Kidney epithelial cell (primary cell): ENCODE measurements at regions not wholly inside any gene's neighbourhood (a gene's known extent, or its start where the extent isn't known, plus 50 kb on each side); places are given as distances from the start of the nearest gene placed in this dataset.
"Not testable (repeated sequence)": the region's sequence is repeated elsewhere in the genome, so short reads cannot be mapped to it uniquely, and the experiment has no call there.

Experiments
- DNase-seq: peaks from one replicate; pipeline ENCODE4 v3.0.0-alpha.2; 2010; ENCODE audit warnings: low read depth
- H3K27me3 ChIP-seq: 2 replicates; pipeline ENCODE4 v1.6.0; 2011; ENCODE audit warnings: low read length; ENCODE audit not compliant: control insufficient read depth, insufficient read depth
- H3K36me3 ChIP-seq: 2 replicates; pipeline ENCODE4 v1.5.1; 2011; ENCODE audit warnings: low read length; ENCODE audit not compliant: control insufficient read depth, insufficient read depth
- H3K4me3 ChIP-seq: 2 replicates; pipeline ENCODE4 v1.5.1; 2011; ENCODE audit warnings: low read depth, mild to moderate bottlenecking, control low read depth, low read length
- CTCF ChIP-seq: IDR thresholded peaks from 2 replicates; pipeline ENCODE4 v1.5.1; 2011; ENCODE audit warnings: mild to moderate bottlenecking, moderate library complexity, low read length, control low read depth, inconsistent platforms; ENCODE audit not compliant: insufficient read depth, poor library complexity, severe bottlenecking

GRCh38 chr3:163707659-163708058, 1370.6 kb downstream of the SI start:
- TF ChIP-seq CTCF = no peak
- Histone ChIP-seq H3K4me3 (no peak overlapping the region), H3K36me3 (no peaks in the 10 kb centered on the region), H3K27me3 (no peaks in the 10 kb centered on the region)
- DNase-seq = no peak

- H3K36me3 ChIP-seq, H3K4me3 ChIP-seq, DNase-seq, H3K27me3 ChIP-seq: not testable (repeated sequence)
Observed at GRCh38 chr3:163698221-163698620, 1380.1 kb downstream of the SI start.

- no peaks in the 10 kb centered on the region for H3K36me3 ChIP-seq
- TF ChIP-seq CTCF = no peak
- DNase-seq = no peak
- no peak overlapping the region for H3K4me3 ChIP-seq
- H3K27me3 ChIP-seq = no peaks in the 10 kb centered on the region
Observed at GRCh38 chr3:163692494-163692893, 1385.8 kb downstream of the SI start.

GRCh38 chr3:163684651-163685050, 1393.6 kb downstream of the SI start:
- Histone ChIP-seq H3K27me3 (no peaks in the 10 kb centered on the region), H3K4me3 (no peak overlapping the region), H3K36me3 (no peaks in the 10 kb centered on the region)
- no peak for TF ChIP-seq CTCF
- no peak for DNase-seq

- no peak for TF ChIP-seq CTCF
- no peaks in the 10 kb centered on the region for H3K27me3 ChIP-seq
- no peak overlapping the region for H3K4me3 ChIP-seq
- no peaks in the 10 kb centered on the region for H3K36me3 ChIP-seq
- DNase-seq = no peak
Observed at GRCh38 chr3:163672954-163673353, 1405.3 kb downstream of the SI start.

- Histone ChIP-seq H3K27me3 (no peaks in the 10 kb centered on the region), H3K4me3 (no peak overlapping the region), H3K36me3 (no peaks in the 10 kb centered on the region)
- no peak for DNase-seq
- TF ChIP-seq CTCF = no peak
Observed at GRCh38 chr3:163671201-163671600, 1407.1 kb downstream of the SI start.
